Gastrocnemius medialis (tissue), 4 donors: ENCODE measurements at regions not wholly inside any gene's neighbourhood (a gene's known extent, or its start where the extent isn't known, plus 50 kb on each side); places are given as distances from the start of the nearest gene placed in this dataset.

ENCODE experiments used
- POLR2A ChIP-seq, 2 donors: fragments of 450-650 bp; IDR thresholded peaks; one replicate each; pipeline ENCODE4 v1.6.1; 2017; ENCODE audit warnings: antibody characterized with exemption in 2 of 2, mild to moderate bottlenecking in 2 of 2, moderate library complexity in 2 of 2
- TF ChIP-seq, protein P1 (sequence below), 5 experiments: fragments of 450-650 bp in 3 of 5; fragments of 200-600 bp in 2 of 5; sonication (generic) in 2 of 5; IDR thresholded peaks in 4 of 5; conservative IDR thresholded peaks in 1 of 5; 1 replicate in 4 of 5; 2 replicates in 1 of 5; pipeline ENCODE4 v1.5.1; 2016 to 2019; ENCODE audit warnings: antibody characterized with exemption in 5 of 5, mild to moderate bottlenecking in 3 of 5, moderate library complexity in 3 of 5

GRCh38 chr20:48465271-48465670 is 362.5 kb downstream of the PREX1 start:
- TF ChIP-seq, protein P1, sequence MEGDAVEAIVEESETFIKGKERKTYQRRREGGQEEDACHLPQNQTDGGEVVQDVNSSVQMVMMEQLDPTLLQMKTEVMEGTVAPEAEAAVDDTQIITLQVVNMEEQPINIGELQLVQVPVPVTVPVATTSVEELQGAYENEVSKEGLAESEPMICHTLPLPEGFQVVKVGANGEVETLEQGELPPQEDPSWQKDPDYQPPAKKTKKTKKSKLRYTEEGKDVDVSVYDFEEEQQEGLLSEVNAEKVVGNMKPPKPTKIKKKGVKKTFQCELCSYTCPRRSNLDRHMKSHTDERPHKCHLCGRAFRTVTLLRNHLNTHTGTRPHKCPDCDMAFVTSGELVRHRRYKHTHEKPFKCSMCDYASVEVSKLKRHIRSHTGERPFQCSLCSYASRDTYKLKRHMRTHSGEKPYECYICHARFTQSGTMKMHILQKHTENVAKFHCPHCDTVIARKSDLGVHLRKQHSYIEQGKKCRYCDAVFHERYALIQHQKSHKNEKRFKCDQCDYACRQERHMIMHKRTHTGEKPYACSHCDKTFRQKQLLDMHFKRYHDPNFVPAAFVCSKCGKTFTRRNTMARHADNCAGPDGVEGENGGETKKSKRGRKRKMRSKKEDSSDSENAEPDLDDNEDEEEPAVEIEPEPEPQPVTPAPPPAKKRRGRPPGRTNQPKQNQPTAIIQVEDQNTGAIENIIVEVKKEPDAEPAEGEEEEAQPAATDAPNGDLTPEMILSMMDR (IDR thresholded peaks at IDR 0.05 in 4 of 5, conservative IDR thresholded peaks at IDR 0.05 in 1 of 5), result no peak
- no peak for TF ChIP-seq POLR2A (IDR thresholded peaks at IDR 0.05)
